ENCODE measurements at regions not wholly inside any gene's neighbourhood (a gene's known extent, or its start where the extent isn't known, plus 50 kb on each side); places are given as distances from the start of the nearest gene placed in this dataset.

- Histone ChIP-seq H3K27ac (ENCODE audit: low read depth) (no peak overlapping the region), H2AFZ (peak overlapping the region; percentile 72; the same call in 1 of the 2 replicates), H3K36me3 (ENCODE audit: insufficient read depth) (no peaks in the 10 kb centered on the region), H3K9me2 (ENCODE audit: insufficient read depth) (no peaks in the 10 kb centered on the region), H3K4me1 (ENCODE audit: insufficient read depth) (no peaks in the 10 kb centered on the region; the same call in 1 of the 2 replicates), H3K79me2 (replicated peaks; ENCODE audit: insufficient read depth) (no peaks in the 10 kb centered on the region), H3K4me2 (no peak overlapping the region), H3K4me3 (no peak overlapping the region), H3K27me3 (ENCODE audit: insufficient read depth) (no peaks in the 10 kb centered on the region), H4K20me1 (replicated peaks; ENCODE audit: insufficient read depth) (no peaks in the 10 kb centered on the region), H3F3A (replicated peaks; ENCODE audit: low read depth) (no peaks in the 10 kb centered on the region)
- peaks cover 3% of the 10 kb centered on the region for H3K27me3 Mint-ChIP-seq (ENCODE audit: insufficient read depth, low read depth, poor library complexity)
- ATAC-seq = peak; percentile 42; the same call in 2 of the 3 replicates
- H3K4me1 Mint-ChIP-seq = peaks cover 15% of the 10 kb centered on the region
- H3K36me3 Mint-ChIP-seq (ENCODE audit: low read depth) = no peaks in the 10 kb centered on the region
- DNase-seq (ENCODE audit: low spot score) = no peak
- H3K9me3 Mint-ChIP-seq = no peaks in the 10 kb centered on the region
- H3K4me3 Mint-ChIP-seq = no peak overlapping the region
- no peak for TF ChIP-seq NANOG (IDR thresholded peaks at IDR 0.05; ENCODE audit: borderline replicate concordance)
- TF ChIP-seq ZNF462 (CRISPR knock-in tag; IDR thresholded peaks at IDR 0.05) = no peak
- no peak for TF ChIP-seq STAT1 (IDR thresholded peaks at IDR 0.05; ENCODE audit: unreplicated experiment)
- no peak for TF ChIP-seq EZH2phosphoT487 (IDR thresholded peaks at IDR 0.05; ENCODE audit: unreplicated experiment)
- TF ChIP-seq CREB1 (CRISPR knock-in tag; IDR thresholded peaks at IDR 0.05; ENCODE audit: low read depth) = no peak
- TF ChIP-seq POLR2AphosphoS5 (IDR thresholded peaks at IDR 0.05; ENCODE audit: low read depth) = no peak
- no peak for TF ChIP-seq ETS1 (IDR thresholded peaks at IDR 0.05)
- TF ChIP-seq EZH2 (IDR thresholded peaks at IDR 0.05; ENCODE audit: low read depth, unreplicated experiment) = no peak
- H3K27ac Mint-ChIP-seq = no peak overlapping the region
Observed at GRCh38 chr3:10763817-10764258, 52.2 kb upstream of the SLC6A11 start.
